Transverse colon (tissue), 4 donors: ENCODE measurements at regions not wholly inside any gene's neighbourhood (a gene's known extent, or its start where the extent isn't known, plus 50 kb on each side); places are given as distances from the start of the nearest gene placed in this dataset.

Experiments
- DNase-seq: peaks from one replicate; pipeline ENCODE4 v3.0.0-alpha.2; 2019
- H3K27ac ChIP-seq, 4 donors: fragments of 200-600 bp; sonication (generic); 2 replicates each; pipeline ENCODE4 v1.5.1; 2016 to 2018; ENCODE audit warnings: inconsistent platforms in 4 of 4
- H3K27me3 ChIP-seq: fragments of 200-600 bp; sonication (generic); 2 replicates; pipeline ENCODE4 v1.5.1; 2017; ENCODE audit warnings: inconsistent platforms
- H3K36me3 ChIP-seq, 4 donors: fragments of 200-600 bp; sonication (generic); 2 replicates each; pipeline ENCODE4 v1.5.1; 2017 to 2019; ENCODE audit warnings: inconsistent platforms in 4 of 4
- H3K4me1 ChIP-seq, 4 donors: fragments of 200-600 bp; sonication (generic); 2 replicates each; pipeline ENCODE4 v1.5.1; 2017 to 2020; ENCODE audit warnings: inconsistent platforms in 4 of 4
- H3K4me3 ChIP-seq, 4 donors: fragments of 200-600 bp; sonication (generic); 1 replicate in 1 of 4; 2 replicates in 3 of 4; pipeline versions ENCODE4 v1.5.1 to v1.6.1; 2017 to 2019; ENCODE audit warnings: inconsistent platforms in 4 of 4
- H3K9me3 ChIP-seq, 2 donors: fragments of 200-600 bp; sonication (generic); 2 replicates each; pipeline ENCODE4 v1.5.1; 2017 to 2019; ENCODE audit warnings: inconsistent platforms in 2 of 2
- EP300 ChIP-seq: sonication (generic); formaldehyde crosslinking; IDR thresholded peaks from one replicate; pipeline ENCODE4 v1.6.1; 2017; ENCODE audit warnings: antibody characterized with exemption, low read depth
- POLR2A ChIP-seq: fragments of 450-650 bp; IDR thresholded peaks from one replicate; pipeline ENCODE4 v1.6.1; 2016; ENCODE audit warnings: antibody characterized with exemption, mild to moderate bottlenecking, moderate library complexity
- POLR2AphosphoS5 ChIP-seq, 3 donors: sonication (generic); formaldehyde crosslinking; IDR thresholded peaks; one replicate each; pipeline ENCODE4 v1.6.1; 2016; ENCODE audit warnings: antibody characterized with exemption in 3 of 3
- WGBS, 2 donors: methylation state at CpG; one replicate each; pipeline ENCODE4 v1.1.5; 2018; ENCODE audit warnings: low coverage in 1 of 2; 5-methylcytosine and 5-hydroxymethylcytosine counted together
- in situ Hi-C, 4 donors: fragments of 200-750 bp; cut with MboI; loops; one replicate each; pipeline versions ENCODE4 v1.15.0 to v1.15.1; 2017; ENCODE audit warnings: low sequenced_read_pairs in 3 of 4, low pct_ligation_motif_present in 1 of 4, low pct_unique_long_range_greater_than_20kb in 1 of 4
- intact Hi-C: fragments of 100-400 bp; cut with DNase I; formaldehyde crosslinking; loops from one replicate; pipeline ENCODE4 v1.15.1; 2023; ENCODE audit warnings: low total_unique reads
- TF ChIP-seq, protein P1 (sequence below), 5 experiments: fragments of 200-600 bp in 3 of 5; fragments of 450-650 bp in 2 of 5; sonication (generic) in 3 of 5; IDR thresholded peaks; 1 replicate in 2 of 5; 2 replicates in 3 of 5; pipeline ENCODE4 v1.5.1; 2016 to 2017; ENCODE audit warnings: antibody characterized with exemption in 5 of 5, inconsistent platforms in 3 of 5, mild to moderate bottlenecking in 2 of 5, moderate library complexity in 1 of 5

DNA sequence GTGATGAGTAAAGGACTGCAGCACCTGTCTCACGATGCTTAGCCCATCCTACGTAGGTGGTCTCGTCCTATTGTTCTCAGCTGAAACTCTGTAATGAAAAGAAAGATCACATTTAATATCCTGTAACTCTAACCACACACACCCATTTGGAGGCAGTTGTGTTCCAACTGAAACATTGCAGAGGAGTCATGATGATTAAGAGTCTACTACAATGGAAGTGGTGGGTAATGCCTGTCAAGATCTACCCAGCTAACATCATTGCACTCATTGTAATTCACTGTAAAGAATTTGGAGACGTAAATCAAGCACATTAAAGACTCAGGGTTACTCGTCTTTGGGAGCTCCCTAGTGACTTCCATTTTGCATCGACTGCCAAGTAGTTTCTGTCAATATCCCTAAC is 106.0 kb upstream of the PTPN3 start:
- H3K27ac ChIP-seq: no peak overlapping the region
- no peaks in the 10 kb centered on the region for H3K27me3 ChIP-seq
- TF ChIP-seq EP300 (no peak), POLR2AphosphoS5 (IDR thresholded peaks at IDR 0.05) (no peak), POLR2A (no peak)
- TF ChIP-seq, protein P1, sequence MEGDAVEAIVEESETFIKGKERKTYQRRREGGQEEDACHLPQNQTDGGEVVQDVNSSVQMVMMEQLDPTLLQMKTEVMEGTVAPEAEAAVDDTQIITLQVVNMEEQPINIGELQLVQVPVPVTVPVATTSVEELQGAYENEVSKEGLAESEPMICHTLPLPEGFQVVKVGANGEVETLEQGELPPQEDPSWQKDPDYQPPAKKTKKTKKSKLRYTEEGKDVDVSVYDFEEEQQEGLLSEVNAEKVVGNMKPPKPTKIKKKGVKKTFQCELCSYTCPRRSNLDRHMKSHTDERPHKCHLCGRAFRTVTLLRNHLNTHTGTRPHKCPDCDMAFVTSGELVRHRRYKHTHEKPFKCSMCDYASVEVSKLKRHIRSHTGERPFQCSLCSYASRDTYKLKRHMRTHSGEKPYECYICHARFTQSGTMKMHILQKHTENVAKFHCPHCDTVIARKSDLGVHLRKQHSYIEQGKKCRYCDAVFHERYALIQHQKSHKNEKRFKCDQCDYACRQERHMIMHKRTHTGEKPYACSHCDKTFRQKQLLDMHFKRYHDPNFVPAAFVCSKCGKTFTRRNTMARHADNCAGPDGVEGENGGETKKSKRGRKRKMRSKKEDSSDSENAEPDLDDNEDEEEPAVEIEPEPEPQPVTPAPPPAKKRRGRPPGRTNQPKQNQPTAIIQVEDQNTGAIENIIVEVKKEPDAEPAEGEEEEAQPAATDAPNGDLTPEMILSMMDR (IDR thresholded peaks at IDR 0.05): no peak
- 71% methylated on average over 6 of the region's 6 CpGs; no CpG with 5 or more reads in 1 of the 2 donors for WGBS, 2 donors
- no peak overlapping the region for H3K4me3 ChIP-seq
- DNase-seq: no peak
- no peaks in the 10 kb centered on the region for H3K9me3 ChIP-seq
- in situ Hi-C loops: no loop called here
- no peaks in the 10 kb centered on the region for H3K36me3 ChIP-seq
- H3K4me1 ChIP-seq: no peaks in the 10 kb centered on the region
- intact Hi-C loops: no loop called here

DNA sequence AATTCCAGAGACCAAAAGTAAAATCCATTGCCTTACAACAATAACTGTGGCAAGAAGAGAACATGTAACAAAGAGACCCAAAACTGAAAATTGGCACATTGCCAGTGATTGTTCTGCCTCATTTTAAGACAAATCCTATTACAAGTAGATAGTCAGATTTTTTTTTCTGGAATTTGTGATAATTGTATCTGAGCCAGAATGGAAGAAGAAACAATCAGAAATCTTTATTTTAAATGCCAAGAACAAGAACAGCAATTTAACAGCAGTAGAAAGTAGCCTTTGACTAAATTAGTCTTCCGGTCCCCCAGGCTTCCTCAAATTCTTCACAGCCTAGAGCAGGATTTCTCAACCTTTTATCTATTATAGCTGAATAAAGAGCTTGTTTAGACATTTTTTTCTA is 106.7 kb upstream of the PTPN3 start:
- no peak overlapping the region for H3K27ac ChIP-seq
- no peaks in the 10 kb centered on the region for H3K9me3 ChIP-seq
- 90 to 92% methylated on average over 1 of the region's 1 CpG for WGBS, 2 donors
- intact Hi-C loops (no loop called here), in situ Hi-C loops (no loop called here)
- no peak overlapping the region for H3K4me3 ChIP-seq
- TF ChIP-seq POLR2A: no peak
- no peak for TF ChIP-seq POLR2AphosphoS5 (IDR thresholded peaks at IDR 0.05)
- TF ChIP-seq, protein P1 (IDR thresholded peaks at IDR 0.05): no peak
- no peak for TF ChIP-seq EP300
- H3K36me3 ChIP-seq: no peaks in the 10 kb centered on the region
- H3K4me1 ChIP-seq: no peaks in the 10 kb centered on the region
- DNase-seq: no peak
- no peaks in the 10 kb centered on the region for H3K27me3 ChIP-seq

DNA sequence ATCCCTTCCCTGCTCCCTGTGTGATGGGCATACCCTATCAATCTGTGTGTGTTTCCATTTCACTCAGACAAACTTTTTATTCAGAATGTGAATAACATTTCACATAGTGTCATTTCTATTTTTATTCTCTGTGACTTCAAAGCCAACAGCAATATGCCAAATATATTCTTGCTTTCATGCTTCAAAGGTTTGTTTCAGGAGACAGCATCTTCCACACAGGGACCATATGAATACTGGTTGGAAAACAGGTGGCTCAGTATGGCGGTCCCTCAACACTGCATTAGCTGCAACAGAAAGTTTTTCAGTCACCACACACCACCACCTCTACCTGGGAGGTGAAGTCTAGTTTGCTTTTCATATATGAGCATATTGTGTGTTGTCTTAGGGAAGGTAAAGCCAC is 111.0 kb upstream of the PTPN3 start:
- WGBS, 2 donors: 100% methylated on average over 1 of the region's 1 CpG; no CpG with 5 or more reads in 1 of the 2 donors

DNA sequence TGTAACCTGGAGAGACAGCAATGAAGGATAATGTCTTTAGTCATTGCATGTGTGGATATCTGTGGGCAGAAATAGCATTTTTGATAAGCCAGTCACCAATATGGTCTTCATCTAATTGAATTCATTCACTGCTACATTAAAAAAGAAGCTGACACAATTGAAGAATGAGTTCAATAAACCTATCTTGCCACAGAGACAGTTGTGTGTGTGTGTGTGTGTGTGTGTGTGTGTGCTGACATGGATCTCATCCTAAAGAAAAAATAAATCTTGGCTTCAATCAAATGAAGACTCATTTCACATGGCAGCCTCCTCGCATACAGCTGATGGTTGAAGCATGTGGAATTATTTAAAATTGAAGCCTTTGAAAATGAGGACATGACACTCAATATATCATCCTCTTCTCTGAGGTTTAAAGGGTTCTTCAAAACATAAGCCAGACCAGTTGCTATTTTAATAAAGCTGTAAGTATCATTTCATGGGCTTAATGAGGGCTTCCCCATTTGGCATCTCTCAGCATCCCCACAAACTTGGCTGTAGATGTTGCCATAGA is 118.5 kb upstream of the PTPN3 start:
- DNase-seq: no peak
- Histone ChIP-seq H3K4me1 (no peaks in the 10 kb centered on the region), H3K9me3 (no peaks in the 10 kb centered on the region), H3K4me3 (no peak overlapping the region), H3K27ac (no peak overlapping the region), H3K27me3 (no peaks in the 10 kb centered on the region), H3K36me3 (no peaks in the 10 kb centered on the region)
- intact Hi-C loops (no loop called here), in situ Hi-C loops (no loop called here)
- WGBS, 2 donors: 81 to 89% methylated on average over 1 of the region's 1 CpG
- TF ChIP-seq EP300: no peak
- TF ChIP-seq, protein P1 (IDR thresholded peaks at IDR 0.05): no peak
- TF ChIP-seq POLR2A: no peak
- no peak for TF ChIP-seq POLR2AphosphoS5 (IDR thresholded peaks at IDR 0.05)

More for the DNA sequence above, 111.0 kb upstream of the PTPN3 start:
- intact Hi-C loops (no loop called here), in situ Hi-C loops (no loop called here)
- TF ChIP-seq, protein P1 (IDR thresholded peaks at IDR 0.05): no peak
- TF ChIP-seq POLR2A (no peak), POLR2AphosphoS5 (IDR thresholded peaks at IDR 0.05) (no peak), EP300 (no peak)
- no peak overlapping the region for H3K27ac ChIP-seq
- no peaks in the 10 kb centered on the region for H3K27me3 ChIP-seq
- H3K4me1 ChIP-seq: no peaks in the 10 kb centered on the region
- H3K4me3 ChIP-seq: no peak overlapping the region
- H3K9me3 ChIP-seq: no peaks in the 10 kb centered on the region
- no peak for DNase-seq
- H3K36me3 ChIP-seq: no peaks in the 10 kb centered on the region
